Mesothelial cell of epicardium (in vitro differentiated cells): ENCODE measurements at regions not wholly inside any gene's neighbourhood (a gene's known extent, or its start where the extent isn't known, plus 50 kb on each side); places are given as distances from the start of the nearest gene placed in this dataset.

Experiments used
- DNase-seq, 2 experiments: peaks; one replicate each; pipeline ENCODE4 v3.0.0; 2021; ENCODE audit warnings: low spot score in 2 of 2; ENCODE audit not compliant: unreplicated experiment in 2 of 2
- H3K27ac Mint-ChIP-seq: 2 replicates; pipeline ENCODE4 v1.8.0; 2021; ENCODE audit warnings: mixed read lengths
- H3K27me3 Mint-ChIP-seq: 2 replicates; pipeline ENCODE4 v1.8.0; 2021; ENCODE audit warnings: low read depth, mixed read lengths
- H3K36me3 Mint-ChIP-seq: 2 replicates; pipeline ENCODE4 v1.8.0; 2021; ENCODE audit warnings: mixed read lengths
- H3K4me1 Mint-ChIP-seq: 2 replicates; pipeline ENCODE4 v1.8.0; 2021; ENCODE audit warnings: mixed read lengths
- H3K4me3 Mint-ChIP-seq: 2 replicates; pipeline ENCODE4 v1.8.0; 2021; ENCODE audit warnings: mild to moderate bottlenecking, moderate library complexity, mixed read lengths
- H3K9me3 Mint-ChIP-seq: 2 replicates; pipeline ENCODE4 v1.8.0; 2021; ENCODE audit warnings: mixed read lengths
- CTCF ChIP-seq: fragments of 200-600 bp; sonication (generic); IDR thresholded peaks from one replicate; pipeline ENCODE4 v1.5.0; 2021; ENCODE audit warnings: antibody characterized with exemption; ENCODE audit not compliant: unreplicated experiment

- Mint-ChIP-seq H3K36me3 (peaks cover 4% of the 10 kb centered on the region), H3K27me3 (no peaks in the 10 kb centered on the region), H3K27ac (no peak overlapping the region), H3K4me3 (no peak overlapping the region), H3K9me3 (peaks cover 70% of the 10 kb centered on the region), H3K4me1 (no peaks in the 10 kb centered on the region)
- DNase-seq: no peak
- TF ChIP-seq CTCF: no peak
Observed at GRCh38 chr16:25488435-25488834, 203.3 kb upstream of the HS3ST4 start.

GRCh38 chr16:25487888-25488287 is 203.9 kb upstream of the HS3ST4 start:
- Mint-ChIP-seq H3K36me3 (peaks cover 4% of the 10 kb centered on the region), H3K27me3 (no peaks in the 10 kb centered on the region), H3K4me3 (no peak overlapping the region), H3K27ac (no peak overlapping the region), H3K4me1 (no peaks in the 10 kb centered on the region), H3K9me3 (peaks cover 73% of the 10 kb centered on the region)
- DNase-seq: no peak
- no peak for TF ChIP-seq CTCF

GRCh38 chr16:25481636-25482035 is 210.1 kb upstream of the HS3ST4 start:
- Mint-ChIP-seq H3K36me3 (no peaks in the 10 kb centered on the region), H3K9me3 (peaks cover 30% of the 10 kb centered on the region), H3K27me3 (no peaks in the 10 kb centered on the region), H3K4me3 (no peak overlapping the region), H3K27ac (no peak overlapping the region), H3K4me1 (peaks cover 3% of the 10 kb centered on the region)
- no peak for DNase-seq
- TF ChIP-seq CTCF: no peak

- Mint-ChIP-seq H3K4me1 (peaks cover 3% of the 10 kb centered on the region), H3K27ac (no peak overlapping the region), H3K36me3 (no peaks in the 10 kb centered on the region), H3K9me3 (peaks cover 3% of the 10 kb centered on the region), H3K27me3 (no peaks in the 10 kb centered on the region), H3K4me3 (no peak overlapping the region)
- DNase-seq: no peak
- TF ChIP-seq CTCF: no peak
Observed at GRCh38 chr16:25478476-25478875, 213.3 kb upstream of the HS3ST4 start.

GRCh38 chr16:25464058-25464457 is 206.4 kb upstream of the ZKSCAN2 start:
- DNase-seq: no peak
- H3K4me3 Mint-ChIP-seq: no peak overlapping the region
- no peaks in the 10 kb centered on the region for H3K36me3 Mint-ChIP-seq
- H3K4me1 Mint-ChIP-seq: peaks cover 3% of the 10 kb centered on the region
- no peaks in the 10 kb centered on the region for H3K9me3 Mint-ChIP-seq
- no peak overlapping the region for H3K27ac Mint-ChIP-seq
- TF ChIP-seq CTCF: no peak
- H3K27me3 Mint-ChIP-seq: peaks cover 4% of the 10 kb centered on the region

- no peaks in the 10 kb centered on the region for H3K36me3 Mint-ChIP-seq
- no peak for DNase-seq
- no peaks in the 10 kb centered on the region for H3K4me1 Mint-ChIP-seq
- H3K4me3 Mint-ChIP-seq: no peak overlapping the region
- peaks cover 22% of the 10 kb centered on the region for H3K9me3 Mint-ChIP-seq
- no peak for TF ChIP-seq CTCF
- H3K27me3 Mint-ChIP-seq: no peaks in the 10 kb centered on the region
- no peak overlapping the region for H3K27ac Mint-ChIP-seq
Observed at GRCh38 chr16:25449802-25450201, 192.2 kb upstream of the ZKSCAN2 start.
